Esophagus muscularis mucosa (tissue), 4 donors: ENCODE measurements at regions not wholly inside any gene's neighbourhood (a gene's known extent, or its start where the extent isn't known, plus 50 kb on each side); places are given as distances from the start of the nearest gene placed in this dataset.

Experiments
- DNase-seq: peaks from one replicate; pipeline ENCODE4 v3.0.0-alpha.2; 2017; ENCODE audit errors: extremely low spot score
- H3K27ac ChIP-seq, 4 donors: fragments of 200-600 bp; sonication (generic); replicated peaks in 1 of 4; 1 replicate in 3 of 4; 2 replicates in 1 of 4; pipeline ENCODE4 v1.5.1; 2016 to 2019; ENCODE audit warnings: mild to moderate bottlenecking in 1 of 4
- H3K27me3 ChIP-seq, 4 donors: fragments of 200-600 bp; sonication (generic); one replicate each; pipeline versions ENCODE4 v1.5.1 to v1.6.0; 2016 to 2019
- H3K36me3 ChIP-seq, 4 donors: fragments of 200-600 bp; sonication (generic); one replicate each; pipeline ENCODE4 v1.5.1; 2016 to 2019
- H3K4me1 ChIP-seq, 4 donors: fragments of 200-600 bp; sonication (generic); one replicate each; pipeline ENCODE4 v1.5.1; 2016 to 2019
- H3K4me3 ChIP-seq, 4 donors: fragments of 200-600 bp; sonication (generic); 1 replicate in 2 of 4; 2 replicates in 2 of 4; pipeline ENCODE4 v1.5.1; 2016 to 2019; ENCODE audit warnings: mild to moderate bottlenecking in 4 of 4, moderate library complexity in 1 of 4
- H3K9me3 ChIP-seq, 4 donors: fragments of 200-600 bp; sonication (generic); 1 replicate in 3 of 4; 2 replicates in 1 of 4; pipeline ENCODE4 v1.5.1; 2016 to 2019
- EP300 ChIP-seq: sonication (generic); formaldehyde crosslinking; IDR thresholded peaks from one replicate; pipeline ENCODE4 v1.6.1; 2017; ENCODE audit warnings: antibody characterized with exemption
- POLR2A ChIP-seq: fragments of 450-650 bp; IDR thresholded peaks from one replicate; pipeline ENCODE4 v1.6.1; 2017; ENCODE audit warnings: antibody characterized with exemption, moderate library complexity, mild to moderate bottlenecking, low read depth
- POLR2AphosphoS5 ChIP-seq, 2 donors: sonication (generic); formaldehyde crosslinking; IDR thresholded peaks; one replicate each; pipeline ENCODE4 v1.6.1; 2017; ENCODE audit warnings: antibody characterized with exemption in 2 of 2
- WGBS: methylation state at CpG from one replicate; pipeline ENCODE4 v1.1.5; 2018; 5-methylcytosine and 5-hydroxymethylcytosine counted together
- intact Hi-C: fragments of 100-400 bp; cut with DNase I; formaldehyde crosslinking; loops from one replicate; pipeline ENCODE4 v1.15.1; 2023
- TF ChIP-seq, protein P1 (sequence below), 3 experiments: fragments of 200-600 bp in 2 of 3; fragments of 450-650 bp in 1 of 3; sonication (generic) in 2 of 3; IDR thresholded peaks; one replicate each; pipeline ENCODE4 v1.5.1; 2017 to 2019; ENCODE audit warnings: antibody characterized with exemption in 3 of 3, mild to moderate bottlenecking in 2 of 3, moderate library complexity in 1 of 3

DNA sequence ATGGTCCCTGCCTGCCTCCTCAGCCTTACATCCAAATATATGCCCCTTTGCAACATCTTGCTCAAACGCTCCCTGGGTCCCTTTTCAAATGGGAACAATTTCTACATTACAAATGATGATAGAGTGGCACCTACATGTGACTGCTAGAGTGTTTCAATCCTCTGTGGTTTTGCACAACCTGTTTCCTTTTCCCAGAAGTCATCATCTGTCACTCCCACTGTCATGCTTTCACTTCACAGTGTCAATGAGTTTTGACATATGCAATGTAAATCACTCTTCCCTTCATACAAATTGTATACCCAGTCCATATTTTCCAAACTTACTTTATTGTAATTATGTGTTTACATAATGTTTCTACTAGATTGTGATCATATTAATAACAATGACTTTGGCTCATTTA, 887.3 kb downstream of the TDRD15 start:
- H3K9me3 ChIP-seq, result no peaks in the 10 kb centered on the region
- no peaks in the 10 kb centered on the region for H3K36me3 ChIP-seq
- WGBS, result 100% methylated on average over 1 of the region's 1 CpG
- DNase-seq, result no peak
- no peak overlapping the region for H3K4me3 ChIP-seq
- TF ChIP-seq EP300, result no peak
- TF ChIP-seq POLR2A, result no peak
- TF ChIP-seq, protein P1, sequence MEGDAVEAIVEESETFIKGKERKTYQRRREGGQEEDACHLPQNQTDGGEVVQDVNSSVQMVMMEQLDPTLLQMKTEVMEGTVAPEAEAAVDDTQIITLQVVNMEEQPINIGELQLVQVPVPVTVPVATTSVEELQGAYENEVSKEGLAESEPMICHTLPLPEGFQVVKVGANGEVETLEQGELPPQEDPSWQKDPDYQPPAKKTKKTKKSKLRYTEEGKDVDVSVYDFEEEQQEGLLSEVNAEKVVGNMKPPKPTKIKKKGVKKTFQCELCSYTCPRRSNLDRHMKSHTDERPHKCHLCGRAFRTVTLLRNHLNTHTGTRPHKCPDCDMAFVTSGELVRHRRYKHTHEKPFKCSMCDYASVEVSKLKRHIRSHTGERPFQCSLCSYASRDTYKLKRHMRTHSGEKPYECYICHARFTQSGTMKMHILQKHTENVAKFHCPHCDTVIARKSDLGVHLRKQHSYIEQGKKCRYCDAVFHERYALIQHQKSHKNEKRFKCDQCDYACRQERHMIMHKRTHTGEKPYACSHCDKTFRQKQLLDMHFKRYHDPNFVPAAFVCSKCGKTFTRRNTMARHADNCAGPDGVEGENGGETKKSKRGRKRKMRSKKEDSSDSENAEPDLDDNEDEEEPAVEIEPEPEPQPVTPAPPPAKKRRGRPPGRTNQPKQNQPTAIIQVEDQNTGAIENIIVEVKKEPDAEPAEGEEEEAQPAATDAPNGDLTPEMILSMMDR (IDR thresholded peaks at IDR 0.05), result no peak
- no peak for TF ChIP-seq POLR2AphosphoS5 (IDR thresholded peaks at IDR 0.05)
- no peak overlapping the region for H3K27ac ChIP-seq
- intact Hi-C loops, result no loop called here
- H3K27me3 ChIP-seq, result no peaks in the 10 kb centered on the region
- no peaks in the 10 kb centered on the region for H3K4me1 ChIP-seq

DNA sequence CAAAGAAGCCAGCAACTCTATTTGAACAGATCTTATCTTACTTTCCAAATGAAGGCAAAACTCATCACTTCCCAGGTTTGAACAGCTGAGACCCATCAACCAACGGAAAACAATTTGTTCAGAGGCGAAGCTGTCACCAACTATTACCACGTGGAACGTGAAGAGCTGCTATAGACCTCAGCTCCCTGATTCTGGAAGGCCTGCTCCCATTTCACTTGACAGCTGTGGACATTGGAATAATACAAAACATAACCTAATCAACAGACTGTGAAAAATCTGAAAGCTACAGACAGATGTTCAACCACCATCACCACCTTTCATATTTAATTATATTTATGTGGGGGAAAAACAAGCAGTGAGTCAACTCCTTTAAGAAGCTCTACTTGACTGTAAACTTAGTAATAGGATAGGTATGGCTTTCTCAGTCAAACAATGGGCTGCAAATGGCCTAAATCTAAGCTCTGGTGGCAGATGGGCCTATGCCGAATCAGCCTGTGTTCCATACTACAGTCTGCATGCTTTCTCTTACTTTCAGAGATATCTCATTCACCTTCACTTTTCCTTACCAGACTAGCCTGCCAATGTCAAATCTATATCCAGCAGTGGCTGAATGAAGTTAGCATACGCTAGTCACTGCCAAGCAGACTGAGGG, 896.4 kb downstream of the TDRD15 start:
- TF ChIP-seq POLR2A (no peak), POLR2AphosphoS5 (IDR thresholded peaks at IDR 0.05) (no peak), EP300 (no peak)
- TF ChIP-seq, protein P1 (IDR thresholded peaks at IDR 0.05), result no peak

DNA sequence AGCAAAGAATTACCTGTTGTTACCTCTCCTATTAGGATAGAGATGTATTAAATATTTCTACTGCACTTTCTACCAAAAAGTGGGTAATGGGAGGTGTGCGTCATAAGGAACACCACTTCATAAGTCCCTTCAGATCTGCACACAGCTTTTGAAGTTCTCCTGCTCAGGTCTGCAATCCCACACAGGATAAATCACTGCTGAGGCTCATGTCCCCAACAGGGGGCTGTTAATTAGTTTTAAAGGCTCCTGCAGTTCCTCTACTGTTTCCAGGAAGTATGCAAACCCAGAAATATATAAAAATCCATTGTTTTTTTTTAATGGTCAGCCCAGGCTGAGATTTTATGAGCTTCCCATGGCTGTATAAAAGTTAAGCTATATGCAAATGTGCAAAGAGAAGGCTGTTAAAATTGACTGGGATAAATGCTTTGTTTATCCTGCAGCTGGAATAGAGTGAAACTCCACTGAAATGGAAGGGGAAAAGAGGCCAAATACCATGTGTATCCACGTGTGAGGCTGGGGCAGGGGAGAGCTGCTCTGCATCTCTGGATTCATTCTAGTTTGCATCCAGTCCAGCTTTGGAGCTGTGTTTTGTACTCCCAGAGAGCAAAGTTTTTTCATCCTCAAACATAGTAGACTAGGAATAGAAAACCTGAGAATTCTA, 903.7 kb downstream of the TDRD15 start:
- no peaks in the 10 kb centered on the region for H3K4me1 ChIP-seq
- no peaks in the 10 kb centered on the region for H3K36me3 ChIP-seq
- 51% methylated on average over 2 of the region's 2 CpGs for WGBS
- no peak overlapping the region for H3K27ac ChIP-seq
- no peak for TF ChIP-seq POLR2A
- TF ChIP-seq, protein P1 (IDR thresholded peaks at IDR 0.05), result no peak
- no peak for TF ChIP-seq POLR2AphosphoS5 (IDR thresholded peaks at IDR 0.05)
- no peak for TF ChIP-seq EP300
- no peak overlapping the region for H3K4me3 ChIP-seq
- DNase-seq, result no peak
- H3K9me3 ChIP-seq, result no peaks in the 10 kb centered on the region
- intact Hi-C loops, result no loop called here
- H3K27me3 ChIP-seq, result no peaks in the 10 kb centered on the region

More for the DNA sequence above, 896.4 kb downstream of the TDRD15 start:
- H3K27ac ChIP-seq, result no peak overlapping the region
- H3K27me3 ChIP-seq, result no peaks in the 10 kb centered on the region
- no peak for DNase-seq
- H3K4me3 ChIP-seq, result no peak overlapping the region
- no peaks in the 10 kb centered on the region for H3K36me3 ChIP-seq
- intact Hi-C loops, result no loop called here
- H3K9me3 ChIP-seq, result no peaks in the 10 kb centered on the region
- WGBS, result 70% methylated on average over 6 of the region's 6 CpGs
- no peaks in the 10 kb centered on the region for H3K4me1 ChIP-seq

DNA sequence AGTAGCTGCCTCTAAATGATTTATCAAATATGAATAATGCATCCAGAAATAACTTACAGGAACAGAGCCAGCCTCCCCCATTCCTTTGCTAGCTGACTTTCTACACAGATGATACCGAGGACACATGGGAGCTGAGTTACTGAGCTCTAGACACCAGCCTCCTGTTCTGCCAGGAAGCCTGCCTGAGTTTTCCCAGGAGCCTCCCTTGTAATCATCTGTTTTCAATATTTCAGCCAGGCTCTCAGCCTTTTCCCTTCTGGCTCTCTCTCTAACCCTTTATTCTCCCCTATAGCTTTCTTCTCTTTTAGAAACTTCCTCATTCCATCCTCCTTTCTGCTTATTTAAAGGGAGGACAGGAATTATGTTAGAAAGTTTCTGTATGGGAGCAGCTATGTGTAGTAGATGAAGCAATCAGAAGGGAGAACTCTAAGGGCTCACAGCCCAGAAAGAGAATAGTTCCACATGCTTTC, 911.6 kb downstream of the TDRD15 start:
- H3K4me3 ChIP-seq, result no peak overlapping the region
- intact Hi-C loops, result no loop called here
- no peak for TF ChIP-seq POLR2AphosphoS5 (IDR thresholded peaks at IDR 0.05)
- TF ChIP-seq, protein P1 (IDR thresholded peaks at IDR 0.05), result no peak
- no peak for TF ChIP-seq EP300
- TF ChIP-seq POLR2A, result no peak
- H3K9me3 ChIP-seq, result no peaks in the 10 kb centered on the region
- no peaks in the 10 kb centered on the region for H3K27me3 ChIP-seq
- peaks cover 0 to 12% (median 8%) of the 10 kb centered on the region in 4 donors for H3K4me1 ChIP-seq
- H3K27ac ChIP-seq, result no peak overlapping the region
- H3K36me3 ChIP-seq, result no peaks in the 10 kb centered on the region
- WGBS, result 20% methylated on average over 1 of the region's 1 CpG
- DNase-seq, result no peak
